Heart left ventricle (tissue), 13 donors: ENCODE measurements at regions not wholly inside any gene's neighbourhood (a gene's known extent, or its start where the extent isn't known, plus 50 kb on each side); places are given as distances from the start of the nearest gene placed in this dataset.
"Not testable (repeated sequence)": the region's sequence is repeated elsewhere in the genome, so short reads cannot be mapped to it uniquely, and the experiment has no call there.

Source experiments
- POLR2A ChIP-seq, 2 donors: fragments of 450-650 bp; IDR thresholded peaks; one replicate each; pipeline ENCODE4 v1.6.1; 2017; ENCODE audit warnings: antibody characterized with exemption in 2 of 2, mild to moderate bottlenecking in 2 of 2, moderate library complexity in 2 of 2
- TF ChIP-seq, protein P1 (sequence below), 12 donors: fragments of 200-600 bp; sonication (generic) in 4 of 12; IDR thresholded peaks; one replicate each; pipeline versions ENCODE4 v1.5.0 to v1.8.0; 2018 to 2022; ENCODE audit warnings: antibody characterized with exemption in 12 of 12, mild to moderate bottlenecking in 5 of 12
- donor health status: ischemic (EF 13 %, LVEDD 7.1; RV severe dilation, severe dysfunction).
- donor health status: DM: no; HTN: yes; CAD: no.
- donor health status: DM: no; HTN: no; CAD: no.
- donor health status: ischemic (EF 25% LVEDD 6.9; RV normal size, moderate dysfunction).
- donor health status: ischemic (EF 25% LVEDD 5.7; RV mildly dilated, moderate dysfunction).
- donor health status: ischemic (EF 35%, LVEDD 5.7; RV mildly dilated, moderate dysfunction).
- donor health status: nonischemic (EF 11% LVEDD 7.7; RV severe dilation, severe dysfunction).
- donor health status: DM: yes; HTN: yes; CAD: no.
- donor health status: PGD.
- donor health status: ischemic (EF 29% LVEDD 5.4; RV normal size, mild dysfunction).
- donor health status: nonischemic (EF 23%, LVEDD 6.1; RV moderate dilation, normal function).

DNA sequence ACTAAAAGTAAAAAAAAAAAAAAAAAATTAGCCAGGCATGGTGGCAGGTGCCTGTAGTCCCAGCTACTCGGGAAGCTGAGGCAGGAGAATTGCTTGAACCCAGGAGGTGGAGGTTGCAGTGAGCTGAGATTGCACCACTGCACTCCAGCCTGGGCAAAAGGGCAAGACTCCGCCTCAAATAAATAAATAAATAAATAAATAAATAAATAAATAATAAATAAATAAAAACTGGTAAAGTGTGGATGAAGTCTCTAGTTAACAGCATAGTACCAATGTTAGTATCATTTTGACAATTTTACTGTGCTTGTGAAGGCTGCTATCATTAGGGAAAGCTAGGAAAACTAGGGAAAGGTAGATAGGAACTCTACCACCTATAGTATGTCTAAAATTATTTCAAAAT lies 581.0 kb upstream of the ID4 start:
- TF ChIP-seq, protein P1, sequence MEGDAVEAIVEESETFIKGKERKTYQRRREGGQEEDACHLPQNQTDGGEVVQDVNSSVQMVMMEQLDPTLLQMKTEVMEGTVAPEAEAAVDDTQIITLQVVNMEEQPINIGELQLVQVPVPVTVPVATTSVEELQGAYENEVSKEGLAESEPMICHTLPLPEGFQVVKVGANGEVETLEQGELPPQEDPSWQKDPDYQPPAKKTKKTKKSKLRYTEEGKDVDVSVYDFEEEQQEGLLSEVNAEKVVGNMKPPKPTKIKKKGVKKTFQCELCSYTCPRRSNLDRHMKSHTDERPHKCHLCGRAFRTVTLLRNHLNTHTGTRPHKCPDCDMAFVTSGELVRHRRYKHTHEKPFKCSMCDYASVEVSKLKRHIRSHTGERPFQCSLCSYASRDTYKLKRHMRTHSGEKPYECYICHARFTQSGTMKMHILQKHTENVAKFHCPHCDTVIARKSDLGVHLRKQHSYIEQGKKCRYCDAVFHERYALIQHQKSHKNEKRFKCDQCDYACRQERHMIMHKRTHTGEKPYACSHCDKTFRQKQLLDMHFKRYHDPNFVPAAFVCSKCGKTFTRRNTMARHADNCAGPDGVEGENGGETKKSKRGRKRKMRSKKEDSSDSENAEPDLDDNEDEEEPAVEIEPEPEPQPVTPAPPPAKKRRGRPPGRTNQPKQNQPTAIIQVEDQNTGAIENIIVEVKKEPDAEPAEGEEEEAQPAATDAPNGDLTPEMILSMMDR (IDR thresholded peaks at IDR 0.05) = not testable (repeated sequence)
- not testable (repeated sequence) for TF ChIP-seq POLR2A (IDR thresholded peaks at IDR 0.05)
